ENCODE measurements at regions not wholly inside any gene's neighbourhood (a gene's known extent, or its start where the extent isn't known, plus 50 kb on each side); places are given as distances from the start of the nearest gene placed in this dataset.

GRCh38 chr11:80204021-80204420 lies 763.2 kb upstream of the TENM4 start:
- TF ChIP-seq CTCF (IDR thresholded peaks at IDR 0.05) (no peak), REST (IDR thresholded peaks at IDR 0.05; ENCODE audit: insufficient read depth in 1 of 2, low read depth in 2 of 2, low read length in 1 of 2) (no peak), TCF7L2 (IDR thresholded peaks at IDR 0.05; ENCODE audit: low read depth, low read length) (no peak), POLR2AphosphoS5 (IDR thresholded peaks at IDR 0.05; ENCODE audit: low read depth, low read length) (no peak)

All from Panc1 (cell line).